HEK293T (cell line): ENCODE measurements at regions not wholly inside any gene's neighbourhood (a gene's known extent, or its start where the extent isn't known, plus 50 kb on each side); places are given as distances from the start of the nearest gene placed in this dataset.

Experiments used
- CTCF ChIA-PET: fragments of 350-600 bp; formaldehyde crosslinking; extraction: SDS; loops from one replicate; lab custom pipeline; 2021; ENCODE audit warnings: antibody characterized with exemption, inconsistent platforms; lab: Yijun Ruan, JAX
- POLR2A ChIA-PET: fragments of 350-600 bp; formaldehyde crosslinking; extraction: SDS; loops from one replicate; lab custom pipeline; 2020; ENCODE audit warnings: antibody characterized with exemption, inconsistent platforms; lab: Yijun Ruan, JAX
- DNase-seq: peaks from one replicate; pipeline ENCODE4 v3.0.0; 2012; ENCODE audit warnings: mixed read lengths; ENCODE audit errors: extremely low spot score
- ARNT ChIP-seq: fragments of 450-650 bp; IDR thresholded peaks from 2 replicates; pipeline ENCODE4 v1.6.1; 2017; ENCODE audit warnings: mild to moderate bottlenecking
- BHLHE40 ChIP-seq: fragments of 450-650 bp; IDR thresholded peaks from 2 replicates; pipeline ENCODE4 v1.6.1; 2016; ENCODE audit warnings: mild to moderate bottlenecking, moderate library complexity, borderline replicate concordance
- CTBP1 ChIP-seq: fragments of 450-650 bp; IDR thresholded peaks from 2 replicates; pipeline ENCODE4 v1.6.1; 2016; ENCODE audit warnings: borderline replicate concordance
- ELF4 ChIP-seq: fragments of 450-650 bp; IDR thresholded peaks from 2 replicates; pipeline ENCODE4 v1.6.1; 2017; ENCODE audit warnings: antibody characterized with exemption
- FOXA1 ChIP-seq: fragments of 450-650 bp; IDR thresholded peaks from 2 replicates; pipeline ENCODE4 v1.6.1; 2016; ENCODE audit warnings: mild to moderate bottlenecking
- FOXK2 ChIP-seq: fragments of 450-650 bp; IDR thresholded peaks from 2 replicates; pipeline ENCODE4 v1.6.1; 2016; ENCODE audit warnings: mild to moderate bottlenecking
- FOXM1 ChIP-seq: fragments of 450-650 bp; IDR thresholded peaks from 2 replicates; pipeline ENCODE4 v1.6.1; 2017; ENCODE audit warnings: mild to moderate bottlenecking, borderline replicate concordance
- HDGF ChIP-seq: fragments of 450-650 bp; IDR thresholded peaks from 2 replicates; pipeline ENCODE4 v1.6.1; 2017; ENCODE audit warnings: antibody characterized with exemption, borderline replicate concordance
- L3MBTL2 ChIP-seq: fragments of 450-650 bp; conservative IDR thresholded peaks from 2 replicates; pipeline ENCODE4 v1.6.1; 2016; ENCODE audit warnings: mild to moderate bottlenecking
- LEF1 ChIP-seq: fragments of 450-650 bp; IDR thresholded peaks from 2 replicates; pipeline ENCODE4 v1.6.1; 2017; ENCODE audit warnings: mild to moderate bottlenecking, borderline replicate concordance
- NFRKB ChIP-seq: fragments of 450-650 bp; IDR thresholded peaks from 2 replicates; pipeline ENCODE4 v1.6.1; 2016; ENCODE audit warnings: mild to moderate bottlenecking, moderate library complexity
- SP1 ChIP-seq: fragments of 450-650 bp; IDR thresholded peaks from 2 replicates; pipeline ENCODE4 v1.6.1; 2017
- SUZ12 ChIP-seq: fragments of 450-650 bp; IDR thresholded peaks from 2 replicates; pipeline ENCODE4 v1.6.1; 2016; ENCODE audit warnings: mild to moderate bottlenecking
- TARDBP ChIP-seq: fragments of 450-650 bp; IDR thresholded peaks from 2 replicates; pipeline ENCODE4 v1.6.1; 2016
- ZNF384 ChIP-seq: fragments of 450-650 bp; IDR thresholded peaks from 2 replicates; pipeline ENCODE4 v1.6.1; 2016
- TF ChIP-seq, protein P1 (sequence below): fragments of 450-650 bp; IDR thresholded peaks from 2 replicates; pipeline ENCODE4 v1.6.1; 2016

DNA sequence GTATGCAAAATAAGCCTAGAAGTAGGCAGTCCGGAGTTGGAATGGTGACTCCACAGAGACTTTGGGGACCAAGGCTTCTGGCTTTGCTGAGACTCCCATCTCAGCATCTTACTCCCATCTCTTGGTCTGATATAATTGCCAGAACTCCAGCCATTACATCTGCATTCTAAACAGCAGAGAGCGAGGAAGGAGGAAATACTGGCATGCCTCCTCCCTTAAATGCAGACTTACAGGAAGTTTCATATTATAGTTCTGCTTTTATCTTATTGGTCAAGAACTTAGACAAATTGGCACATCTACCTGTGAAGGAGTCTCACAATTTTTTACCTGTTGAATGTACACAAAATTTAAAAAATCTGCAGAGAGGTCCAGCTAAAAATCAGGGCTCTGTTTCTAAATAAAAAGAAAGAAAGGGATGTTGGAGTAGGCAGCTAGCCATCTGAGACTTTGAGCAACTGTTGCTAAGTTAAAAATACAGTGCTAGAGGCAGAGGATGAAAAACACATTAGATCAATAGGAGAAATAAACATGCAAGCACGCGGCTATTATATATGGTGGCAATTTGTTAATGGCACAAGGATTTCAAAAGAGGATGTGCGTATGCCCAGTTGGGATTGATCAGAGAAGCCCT, 209.9 kb upstream of the HMGA2 start:
- ChIA-PET POLR2A (no interaction called here), CTCF (no interaction called here)
- no peak for TF ChIP-seq SP1
- TF ChIP-seq FOXA1 = no peak
- no peak for TF ChIP-seq HDGF
- TF ChIP-seq FOXK2 = no peak
- no peak for TF ChIP-seq NFRKB
- TF ChIP-seq ARNT = no peak
- TF ChIP-seq, protein P1, sequence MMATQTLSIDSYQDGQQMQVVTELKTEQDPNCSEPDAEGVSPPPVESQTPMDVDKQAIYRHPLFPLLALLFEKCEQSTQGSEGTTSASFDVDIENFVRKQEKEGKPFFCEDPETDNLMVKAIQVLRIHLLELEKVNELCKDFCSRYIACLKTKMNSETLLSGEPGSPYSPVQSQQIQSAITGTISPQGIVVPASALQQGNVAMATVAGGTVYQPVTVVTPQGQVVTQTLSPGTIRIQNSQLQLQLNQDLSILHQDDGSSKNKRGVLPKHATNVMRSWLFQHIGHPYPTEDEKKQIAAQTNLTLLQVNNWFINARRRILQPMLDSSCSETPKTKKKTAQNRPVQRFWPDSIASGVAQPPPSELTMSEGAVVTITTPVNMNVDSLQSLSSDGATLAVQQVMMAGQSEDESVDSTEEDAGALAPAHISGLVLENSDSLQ = no peak
- DNase-seq = no peak

DNA sequence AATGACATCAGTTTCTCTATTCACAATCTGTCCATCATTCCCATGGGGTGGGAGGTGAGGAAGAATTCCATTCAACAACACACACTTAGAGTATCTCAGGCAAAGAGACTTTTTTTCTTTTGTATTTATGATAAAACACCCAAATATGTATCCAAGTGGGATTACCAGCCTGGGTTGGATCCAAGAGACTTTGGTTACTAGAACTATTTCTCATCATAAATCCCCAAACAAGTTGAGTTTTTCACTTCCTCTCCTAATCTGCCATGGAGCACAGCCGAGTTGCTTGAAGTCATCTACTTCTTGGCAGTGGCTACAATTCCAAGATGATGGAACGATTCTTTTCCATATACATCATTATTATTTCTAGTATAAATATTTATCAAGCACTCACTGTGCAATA, 209.2 kb upstream of the HMGA2 start:
- ChIA-PET POLR2A (no interaction called here), CTCF (interaction anchor here (0.6 to 1.4 kb wide), 2 partner anchors 9 to 13 kb away, joined by 3 read pairs; no protein-coding TSS in a partner anchor)
- no peak for DNase-seq
- TF ChIP-seq, protein P1 = no peak
- TF ChIP-seq ELF4 (no peak), NFRKB (no peak), HDGF (no peak), FOXK2 (no peak), ZNF384 (no peak), ARNT (no peak), SUZ12 (no peak), L3MBTL2 (no peak), LEF1 (no peak), FOXA1 (no peak), FOXM1 (no peak), CTBP1 (no peak), BHLHE40 (no peak), TARDBP (no peak), SP1 (no peak)

DNA sequence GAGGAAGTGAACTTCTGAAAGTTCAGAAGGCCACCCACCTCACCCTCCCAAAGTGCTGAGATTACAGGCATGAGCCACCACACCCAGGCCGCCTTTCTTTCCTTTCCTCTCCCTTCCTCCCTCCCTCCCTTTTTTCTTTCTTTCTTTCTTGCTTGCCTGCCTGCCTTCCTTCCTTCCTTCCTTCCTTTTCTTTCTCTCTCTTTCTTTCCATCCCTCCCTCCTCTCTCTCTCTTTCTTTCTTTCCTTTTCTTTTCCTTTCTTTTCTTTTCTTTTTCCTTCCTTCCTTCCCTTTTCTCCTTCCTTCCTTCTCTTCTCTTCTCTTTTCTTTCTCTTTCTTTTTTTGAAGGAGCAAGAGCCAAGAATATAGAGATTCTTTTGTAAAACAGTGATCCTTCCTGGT, 208.3 kb upstream of the HMGA2 start:
- no peak for DNase-seq
- CTCF ChIA-PET = interaction anchor here (0.6 to 1.4 kb wide), 2 partner anchors 10 to 14 kb away, joined by 3 read pairs; no protein-coding TSS in a partner anchor
- TF ChIP-seq ZNF384 = no peak
- no peak for TF ChIP-seq FOXA1
- TF ChIP-seq ARNT = no peak
- TF ChIP-seq TARDBP = no peak
- TF ChIP-seq SP1 = no peak
- TF ChIP-seq L3MBTL2 = no peak
- TF ChIP-seq SUZ12 = no peak
- TF ChIP-seq HDGF = no peak
- POLR2A ChIA-PET = no interaction called here

DNA sequence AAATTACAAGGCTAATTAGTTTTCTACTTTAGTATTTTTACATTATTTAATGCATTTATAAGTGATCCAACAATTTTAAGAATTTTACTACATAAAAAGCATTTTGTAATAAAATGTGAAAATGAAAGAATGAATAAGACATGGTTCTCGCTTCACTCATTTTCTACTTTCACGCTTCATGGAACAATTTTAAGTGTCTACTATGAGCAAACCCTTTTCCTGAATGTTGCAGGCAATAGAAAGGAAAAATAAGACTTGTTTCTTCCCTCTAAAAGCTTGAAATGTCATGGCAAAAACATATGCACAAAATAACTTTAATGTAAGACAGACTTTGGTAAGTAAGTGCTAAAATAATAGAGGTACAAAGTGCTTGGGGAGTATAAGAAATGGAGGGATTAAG, 205.7 kb upstream of the HMGA2 start:
- TF ChIP-seq HDGF (no peak), ELF4 (no peak), L3MBTL2 (no peak), NFRKB (no peak), FOXA1 (no peak), TARDBP (no peak), FOXK2 (no peak), SP1 (no peak), LEF1 (no peak), ZNF384 (no peak), BHLHE40 (no peak), ARNT (no peak), CTBP1 (no peak), SUZ12 (no peak), FOXM1 (no peak)
- TF ChIP-seq, protein P1 = no peak
- DNase-seq = no peak
- CTCF ChIA-PET = interaction anchor here (0.6 kb wide), 1 partner anchor 153 kb away, joined by 3 read pairs; no protein-coding TSS in a partner anchor
- POLR2A ChIA-PET = no interaction called here

DNA sequence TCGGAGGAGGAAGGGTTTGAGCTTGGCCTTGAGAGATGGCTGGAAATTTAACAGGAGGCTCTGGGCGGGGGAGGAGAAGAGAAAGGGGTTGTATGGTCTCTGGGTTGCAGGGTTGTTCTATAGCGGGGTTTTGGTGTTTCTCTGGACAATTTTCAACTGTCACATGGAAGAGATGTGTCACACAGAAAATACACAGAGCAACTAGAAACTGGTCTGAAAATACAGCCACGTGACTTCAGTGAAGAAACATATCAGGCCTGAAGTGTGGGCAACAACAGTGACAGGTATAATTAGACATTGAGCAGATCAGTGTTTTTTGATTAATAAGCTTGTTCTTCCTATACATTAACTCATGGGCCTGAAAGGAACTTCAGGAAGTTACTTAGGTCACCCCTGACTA, 205.3 kb upstream of the HMGA2 start:
- DNase-seq = no peak
- TF ChIP-seq FOXK2 = no peak
- TF ChIP-seq ZNF384 = no peak
- no peak for TF ChIP-seq ARNT
- TF ChIP-seq TARDBP = no peak
- POLR2A ChIA-PET = no interaction called here
- CTCF ChIA-PET = interaction anchor here (0.6 kb wide), 1 partner anchor 154 kb away, joined by 3 read pairs; no protein-coding TSS in a partner anchor

DNA sequence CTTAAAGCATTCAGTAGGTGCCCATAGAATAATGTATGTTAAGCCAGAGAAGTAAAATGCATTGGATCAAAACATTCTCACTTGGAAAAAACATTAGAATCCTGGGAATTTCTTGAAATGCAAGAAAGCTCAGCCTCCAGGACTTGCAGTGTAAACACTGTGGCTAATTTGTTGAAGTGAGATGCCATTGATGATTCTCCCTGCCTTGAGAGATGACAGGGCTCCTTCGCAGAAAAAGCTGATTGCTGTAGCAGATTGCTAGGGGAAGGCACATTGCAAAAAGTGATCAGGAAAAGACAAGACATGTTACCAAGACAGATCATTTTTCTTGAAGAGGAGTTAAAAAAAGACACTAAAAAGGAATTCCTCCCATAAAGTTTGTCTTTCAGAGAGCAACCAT, 204.2 kb upstream of the HMGA2 start:
- CTCF ChIA-PET = no interaction called here
- POLR2A ChIA-PET = no interaction called here
- no peak for DNase-seq
- TF ChIP-seq TARDBP = no peak
- TF ChIP-seq FOXK2 = no peak
- no peak for TF ChIP-seq ELF4
- no peak for TF ChIP-seq BHLHE40
- TF ChIP-seq HDGF = no peak
- no peak for TF ChIP-seq FOXA1
- no peak for TF ChIP-seq CTBP1
- no peak for TF ChIP-seq SUZ12
- TF ChIP-seq, protein P1 = no peak
- no peak for TF ChIP-seq NFRKB
- no peak for TF ChIP-seq L3MBTL2
- no peak for TF ChIP-seq SP1
- TF ChIP-seq FOXM1 = no peak
- no peak for TF ChIP-seq LEF1
- no peak for TF ChIP-seq ZNF384
- no peak for TF ChIP-seq ARNT
